ENCODE measurements at regions not wholly inside any gene's neighbourhood (a gene's known extent, or its start where the extent isn't known, plus 50 kb on each side); places are given as distances from the start of the nearest gene placed in this dataset.
A peak's percentile ranks its signal among the peaks of the same experiment; 100 is the strongest.

GRCh38 chr13:100817928-100818327, 143.3 kb upstream of the TMTC4 start:
- Histone ChIP-seq H3K27ac (ENCODE audit: control insufficient read depth, insufficient read depth, low read length) (no peak overlapping the region), H3K9ac (ENCODE audit: control insufficient read depth, extremely low read depth, insufficient read depth, low read length) (no peak overlapping the region), H3K9me3 (ENCODE audit: control insufficient read depth, low read depth, low read length) (no peaks in the 10 kb centered on the region), H3K4me1 (ENCODE audit: control insufficient read depth, extremely low read depth, insufficient read depth, low read length) (peaks cover 9% of the 10 kb centered on the region), H3K36me3 (ENCODE audit: control insufficient read depth in 2 of 2, extremely low read depth in 1 of 2, insufficient read depth in 2 of 2, low read length in 2 of 2) (no peaks in the 10 kb centered on the region), H4K20me1 (ENCODE audit: control insufficient read depth, extremely low read depth, insufficient read depth, low read length) (no peaks in the 10 kb centered on the region), H3K4me3 (ENCODE audit: control insufficient read depth in 2 of 3, extremely low read depth in 1 of 3, insufficient read depth in 2 of 3, low read depth in 1 of 3, low read length in 3 of 3) (no peak overlapping the region), H3K4me2 (ENCODE audit: control insufficient read depth, extremely low read depth, insufficient read depth, low read depth, low read length) (no peak overlapping the region), H3K9me1 (ENCODE audit: control insufficient read depth, extremely low read depth, insufficient read depth, low read length) (no peaks in the 10 kb centered on the region), H2AFZ (ENCODE audit: control insufficient read depth, low read length) (no peak overlapping the region), H3K27me3 (ENCODE audit: control insufficient read depth, extremely low read depth, insufficient read depth, low read length) (no peaks in the 10 kb centered on the region), H3K79me2 (ENCODE audit: control insufficient read depth, insufficient read depth, low read length) (no peaks in the 10 kb centered on the region)
- dilution Hi-C loops (cut with MboI; ENCODE audit: extremely low pct_ligation_motif_present, low sequenced_read_pairs), result no loop called here
- no peak for FAIRE-seq
- no peak for TF ChIP-seq EZH2 (IDR thresholded peaks at IDR 0.05; ENCODE audit: low read length)
- no peak for TF ChIP-seq CTCF (optimal IDR thresholded peaks at IDR 0.05 in 1 of 3, IDR thresholded peaks at IDR 0.05 in 1 of 3, conservative IDR thresholded peaks at IDR 0.05 in 1 of 3; ENCODE audit: extremely low read depth in 1 of 3, insufficient read depth in 2 of 3, low read length in 3 of 3)
- DNase-seq (ENCODE audit: low read depth, low spot score), result no peak

- DNase-seq (ENCODE audit: low read depth, low spot score) (peak; percentile 7), FAIRE-seq (peak; percentile 85)
- Histone ChIP-seq H3K4me3 (ENCODE audit: control insufficient read depth in 2 of 3, extremely low read depth in 1 of 3, insufficient read depth in 2 of 3, low read depth in 1 of 3, low read length in 3 of 3) (no peak overlapping the region), H3K4me1 (ENCODE audit: control insufficient read depth, extremely low read depth, insufficient read depth, low read length) (peaks cover 9% of the 10 kb centered on the region), H3K9me1 (ENCODE audit: control insufficient read depth, extremely low read depth, insufficient read depth, low read length) (no peaks in the 10 kb centered on the region), H3K27me3 (ENCODE audit: control insufficient read depth, extremely low read depth, insufficient read depth, low read length) (peaks cover 5% of the 10 kb centered on the region), H3K9me3 (ENCODE audit: control insufficient read depth, low read depth, low read length) (no peaks in the 10 kb centered on the region), H3K4me2 (ENCODE audit: control insufficient read depth, extremely low read depth, insufficient read depth, low read depth, low read length) (peak overlapping the region; percentile 9), H3K27ac (ENCODE audit: control insufficient read depth, insufficient read depth, low read length) (no peak overlapping the region), H3K79me2 (ENCODE audit: control insufficient read depth, insufficient read depth, low read length) (no peaks in the 10 kb centered on the region), H2AFZ (ENCODE audit: control insufficient read depth, low read length) (peak overlapping the region; percentile 6), H3K9ac (ENCODE audit: control insufficient read depth, extremely low read depth, insufficient read depth, low read length) (no peak overlapping the region), H4K20me1 (ENCODE audit: control insufficient read depth, extremely low read depth, insufficient read depth, low read length) (no peaks in the 10 kb centered on the region), H3K36me3 (ENCODE audit: control insufficient read depth in 2 of 2, extremely low read depth in 1 of 2, insufficient read depth in 2 of 2, low read length in 2 of 2) (no peaks in the 10 kb centered on the region)
- dilution Hi-C loops (cut with MboI; ENCODE audit: extremely low pct_ligation_motif_present, low sequenced_read_pairs), result no loop called here
- TF ChIP-seq EZH2 (IDR thresholded peaks at IDR 0.05; ENCODE audit: low read length), result no peak
- no peak for TF ChIP-seq CTCF (optimal IDR thresholded peaks at IDR 0.05 in 1 of 3, IDR thresholded peaks at IDR 0.05 in 1 of 3, conservative IDR thresholded peaks at IDR 0.05 in 1 of 3; ENCODE audit: extremely low read depth in 1 of 3, insufficient read depth in 2 of 3, low read length in 3 of 3)
These were observed 141.0 kb upstream of the TMTC4 start for GRCh38 chr13:100815476-100816046.
